Astrocyte of the spinal cord (primary cell): ENCODE measurements at regions not wholly inside any gene's neighbourhood (a gene's known extent, or its start where the extent isn't known, plus 50 kb on each side); places are given as distances from the start of the nearest gene placed in this dataset.

ENCODE experiments used
- DNase-seq: peaks from one replicate; pipeline ENCODE4 v3.0.0; 2011; ENCODE audit warnings: low read depth, low spot score
- H3K4me3 ChIP-seq: 2 replicates; pipeline ENCODE4 v1.5.1; 2011; ENCODE audit warnings: low read depth, mild to moderate bottlenecking, low read length, moderate library complexity
- in situ Hi-C: cut with HindIII; loops from 2 replicates; pipeline ENCODE4 v1.10.0; 2017; ENCODE audit warnings: low sequenced_read_pairs
- TF ChIP-seq, protein P1 (sequence below): IDR thresholded peaks from 2 replicates; pipeline ENCODE4 v1.5.1; 2012; ENCODE audit warnings: low read depth, mild to moderate bottlenecking, low read length, inconsistent platforms

DNA sequence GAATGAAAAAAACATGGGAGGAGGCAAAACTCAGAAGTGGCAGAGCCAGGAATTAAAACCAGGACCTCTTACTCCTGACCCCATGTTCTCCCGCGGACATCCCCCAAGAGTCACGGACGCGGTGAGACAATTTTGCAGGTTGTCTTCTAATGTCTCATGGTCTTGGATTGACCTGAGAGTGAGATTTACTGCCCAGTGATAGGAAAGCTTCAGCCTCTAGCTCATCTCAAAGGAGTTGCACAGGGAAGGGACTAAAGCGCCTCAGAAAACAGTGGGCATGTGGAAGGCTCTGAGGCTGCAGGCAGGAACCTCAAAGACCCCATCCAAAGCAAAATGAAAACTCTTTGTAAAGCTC, 197.4 kb downstream of the ADAMTS15 start:
- DNase-seq = no peak

DNA sequence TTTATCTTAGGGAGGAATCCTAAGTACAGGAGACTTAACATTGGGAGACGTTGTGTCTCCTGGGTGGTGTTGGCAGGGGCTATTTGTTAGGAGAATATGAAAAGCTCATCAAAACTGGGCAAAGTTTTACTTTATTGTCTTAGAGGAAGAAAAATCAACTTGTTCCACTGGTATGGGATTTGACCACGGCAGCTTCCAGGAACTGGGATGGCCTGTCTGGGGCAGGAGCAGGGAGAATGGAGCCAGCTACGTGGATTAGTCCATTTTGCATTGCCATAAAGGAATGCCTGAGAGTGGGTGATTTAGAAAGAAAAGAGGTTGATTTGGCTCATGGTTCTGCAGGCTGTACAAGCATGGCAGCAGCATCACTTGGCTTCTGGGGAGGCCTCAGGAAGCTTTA, 198.4 kb downstream of the ADAMTS15 start:
- no peak overlapping the region for H3K4me3 ChIP-seq
- in situ Hi-C loops = no loop called here
- no peak for DNase-seq
- TF ChIP-seq, protein P1, sequence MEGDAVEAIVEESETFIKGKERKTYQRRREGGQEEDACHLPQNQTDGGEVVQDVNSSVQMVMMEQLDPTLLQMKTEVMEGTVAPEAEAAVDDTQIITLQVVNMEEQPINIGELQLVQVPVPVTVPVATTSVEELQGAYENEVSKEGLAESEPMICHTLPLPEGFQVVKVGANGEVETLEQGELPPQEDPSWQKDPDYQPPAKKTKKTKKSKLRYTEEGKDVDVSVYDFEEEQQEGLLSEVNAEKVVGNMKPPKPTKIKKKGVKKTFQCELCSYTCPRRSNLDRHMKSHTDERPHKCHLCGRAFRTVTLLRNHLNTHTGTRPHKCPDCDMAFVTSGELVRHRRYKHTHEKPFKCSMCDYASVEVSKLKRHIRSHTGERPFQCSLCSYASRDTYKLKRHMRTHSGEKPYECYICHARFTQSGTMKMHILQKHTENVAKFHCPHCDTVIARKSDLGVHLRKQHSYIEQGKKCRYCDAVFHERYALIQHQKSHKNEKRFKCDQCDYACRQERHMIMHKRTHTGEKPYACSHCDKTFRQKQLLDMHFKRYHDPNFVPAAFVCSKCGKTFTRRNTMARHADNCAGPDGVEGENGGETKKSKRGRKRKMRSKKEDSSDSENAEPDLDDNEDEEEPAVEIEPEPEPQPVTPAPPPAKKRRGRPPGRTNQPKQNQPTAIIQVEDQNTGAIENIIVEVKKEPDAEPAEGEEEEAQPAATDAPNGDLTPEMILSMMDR = no peak

More for the DNA sequence above, 197.4 kb downstream of the ADAMTS15 start:
- in situ Hi-C loops = no loop called here
- TF ChIP-seq, protein P1 = no peak
- H3K4me3 ChIP-seq = no peak overlapping the region

DNA sequence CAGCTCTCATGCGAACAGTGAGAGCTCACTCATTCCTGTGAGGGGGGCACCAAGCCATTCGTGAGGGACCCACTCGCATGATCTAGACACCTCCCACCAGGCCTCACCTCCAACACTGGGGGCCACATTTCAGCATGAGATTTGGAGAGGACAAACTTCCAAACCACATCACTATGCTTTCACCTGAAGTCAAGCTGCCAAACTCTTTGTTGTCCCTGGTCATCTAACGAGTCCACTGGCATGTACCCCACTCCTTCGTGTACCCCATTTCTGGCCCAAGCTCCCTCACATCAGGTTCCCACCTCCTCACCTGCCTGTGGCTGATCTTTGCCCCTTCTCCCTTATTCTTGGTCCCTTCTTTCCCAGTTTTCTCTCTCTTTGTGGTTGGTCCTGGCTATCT, 198.9 kb downstream of the ADAMTS15 start:
- DNase-seq = no peak
- in situ Hi-C loops = no loop called here
- TF ChIP-seq, protein P1 = no peak
- no peak overlapping the region for H3K4me3 ChIP-seq

DNA sequence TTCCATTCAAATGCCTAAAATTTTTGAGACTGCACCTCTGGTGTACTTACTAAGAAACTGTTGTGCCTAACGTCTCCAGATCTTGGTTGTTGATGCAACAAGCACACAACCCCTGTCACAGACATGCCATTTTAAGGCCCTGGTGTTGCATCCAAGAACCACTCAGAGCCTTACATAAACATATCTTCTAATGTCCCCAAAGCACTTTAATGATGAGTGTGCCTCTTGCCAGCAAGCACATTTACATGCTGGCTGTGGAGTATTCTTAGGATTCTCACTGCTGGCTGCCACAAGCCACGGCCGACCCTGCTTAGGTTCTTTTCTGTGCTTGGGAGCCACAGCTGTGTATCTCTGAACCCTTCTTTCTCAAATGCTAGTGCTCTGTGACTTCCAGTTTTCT, 201.4 kb downstream of the ADAMTS15 start:
- TF ChIP-seq, protein P1 = no peak
- in situ Hi-C loops = no loop called here

DNA sequence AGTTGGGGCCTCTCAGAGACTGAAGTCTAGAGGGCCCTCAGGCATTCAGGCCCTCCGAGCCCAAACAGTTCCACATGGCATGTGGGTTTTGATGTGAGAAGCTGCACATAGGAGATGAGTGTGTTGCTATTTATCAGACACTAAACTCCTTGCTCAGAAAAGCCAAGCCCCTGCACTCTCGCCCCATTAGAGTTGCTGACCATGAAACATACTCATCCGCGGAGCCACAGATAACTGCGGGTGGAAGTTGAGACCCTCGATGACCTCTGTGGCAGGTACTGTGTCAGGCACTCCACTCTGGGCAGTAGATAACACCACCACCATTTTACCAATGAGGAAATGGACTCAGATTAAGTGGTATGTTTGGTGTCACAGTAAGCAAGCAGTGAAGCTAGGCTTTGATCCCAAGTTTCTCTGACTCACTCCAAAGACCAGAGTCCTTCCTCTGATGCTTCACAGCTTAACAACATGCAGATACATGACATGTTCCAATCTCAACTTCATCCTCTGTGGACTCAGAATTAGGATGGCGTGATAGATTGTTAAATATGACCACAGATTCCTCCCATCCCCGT, 202.1 kb downstream of the ADAMTS15 start:
- in situ Hi-C loops = no loop called here
- TF ChIP-seq, protein P1 = no peak
- no peak for DNase-seq
- H3K4me3 ChIP-seq = no peak overlapping the region

More for the DNA sequence above, 201.4 kb downstream of the ADAMTS15 start:
- no peak overlapping the region for H3K4me3 ChIP-seq
- no peak for DNase-seq

DNA sequence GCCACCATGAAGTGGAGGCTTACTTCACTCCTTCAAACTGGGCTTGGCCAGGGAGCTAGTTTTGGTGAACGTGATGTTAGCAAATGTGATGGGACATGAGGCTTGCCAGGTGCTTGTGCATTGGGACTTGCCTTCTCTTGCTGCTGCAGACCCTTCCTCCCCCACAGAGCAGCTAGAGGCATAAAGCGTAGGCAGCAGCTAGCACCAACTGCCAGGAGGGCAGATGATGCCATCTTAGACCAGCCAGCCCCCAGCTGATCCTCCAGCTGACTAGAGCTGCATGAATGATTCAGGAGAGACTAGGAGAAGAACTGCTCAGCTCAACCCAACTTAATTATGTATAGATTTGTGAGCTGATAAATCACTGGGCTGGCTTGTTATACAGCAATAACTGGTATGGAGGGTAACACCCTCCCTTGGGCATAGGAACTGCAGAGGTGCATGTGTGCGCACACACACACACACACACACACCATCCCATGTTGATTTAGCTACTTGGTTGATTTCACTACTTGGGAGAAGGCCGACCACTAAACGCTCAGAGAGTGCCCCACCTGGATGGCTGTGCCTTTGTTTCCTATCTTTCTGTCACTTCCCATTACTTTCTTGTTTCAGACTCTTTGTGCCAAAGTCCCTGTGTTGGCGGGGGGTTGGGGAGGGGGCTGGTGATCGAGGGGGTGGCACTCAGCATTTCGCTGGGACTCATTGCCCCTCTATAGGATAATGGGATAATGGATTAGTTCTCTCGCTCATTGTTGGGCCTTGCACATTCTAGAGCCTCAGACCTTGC, 202.8 kb downstream of the ADAMTS15 start:
- DNase-seq = no peak
- TF ChIP-seq, protein P1 = no peak
- in situ Hi-C loops = no loop called here
- H3K4me3 ChIP-seq = no peak overlapping the region
